ENCODE measurements at regions not wholly inside any gene's neighbourhood (a gene's known extent, or its start where the extent isn't known, plus 50 kb on each side); places are given as distances from the start of the nearest gene placed in this dataset.
A peak's percentile ranks its signal among the peaks of the same experiment; 100 is the strongest.

GRCh38 chr20:63087236-63087871 is 80.6 kb upstream of the BHLHE23 start:
- no peaks in the 10 kb centered on the region for H3K36me3 ChIP-seq
- no peaks in the 10 kb centered on the region for H3K27me3 ChIP-seq (ENCODE audit: insufficient read depth, low read depth, severe bottlenecking)
- H3K9me3 ChIP-seq (ENCODE audit: severe bottlenecking) = no peaks in the 10 kb centered on the region
- no peak overlapping the region for H3K4me3 ChIP-seq (ENCODE audit: low read depth, low read length)
- peak; percentile 3 for DNase-seq
- H3K27ac ChIP-seq = no peak overlapping the region
- no peak for TF ChIP-seq CTCF (IDR thresholded peaks at IDR 0.05; ENCODE audit: low read depth, low read length)

- H3K27me3 ChIP-seq (ENCODE audit: insufficient read depth, low read depth, severe bottlenecking) = no peaks in the 10 kb centered on the region
- TF ChIP-seq CTCF (IDR thresholded peaks at IDR 0.05; ENCODE audit: low read depth, low read length) = no peak
- peak; percentile 3 for DNase-seq
Observed at GRCh38 chr20:63086421-63087235, 79.9 kb upstream of the BHLHE23 start.

GRCh38 chr20:63085151-63085861 is 78.5 kb upstream of the BHLHE23 start:
- Histone ChIP-seq H3K4me3 (ENCODE audit: low read depth, low read length) (no peak overlapping the region), H3K27ac (peak overlapping the region; percentile 10), H3K27me3 (ENCODE audit: insufficient read depth, low read depth, severe bottlenecking) (no peaks in the 10 kb centered on the region), H3K9me3 (ENCODE audit: severe bottlenecking) (no peaks in the 10 kb centered on the region), H3K36me3 (no peaks in the 10 kb centered on the region)
- peak; percentile 89 for DNase-seq
- TF ChIP-seq CTCF (IDR thresholded peaks at IDR 0.05; ENCODE audit: low read depth, low read length) = no peak

More at GRCh38 chr20:63086421-63087235, 79.9 kb upstream of the BHLHE23 start:
- Histone ChIP-seq H3K36me3 (no peaks in the 10 kb centered on the region), H3K4me3 (ENCODE audit: low read depth, low read length) (no peak overlapping the region), H3K27ac (peak overlapping the region; percentile 13; the same call in 1 of the 2 replicates), H3K9me3 (ENCODE audit: severe bottlenecking) (no peaks in the 10 kb centered on the region)

- Histone ChIP-seq H3K27me3 (ENCODE audit: insufficient read depth, low read depth, severe bottlenecking) (no peaks in the 10 kb centered on the region), H3K4me3 (ENCODE audit: low read depth, low read length) (no peak overlapping the region), H3K27ac (no peak overlapping the region), H3K36me3 (no peaks in the 10 kb centered on the region), H3K9me3 (ENCODE audit: severe bottlenecking) (peaks cover 4% of the 10 kb centered on the region)
- DNase-seq = no peak
- no peak for TF ChIP-seq CTCF (IDR thresholded peaks at IDR 0.05; ENCODE audit: low read depth, low read length)
Observed at GRCh38 chr20:63084563-63084927, 77.8 kb upstream of the BHLHE23 start.

GRCh38 chr20:63083831-63084562 is 77.2 kb upstream of the BHLHE23 start:
- Histone ChIP-seq H3K27me3 (ENCODE audit: insufficient read depth, low read depth, severe bottlenecking) (no peaks in the 10 kb centered on the region), H3K4me3 (ENCODE audit: low read depth, low read length) (no peak overlapping the region), H3K27ac (no peak overlapping the region), H3K36me3 (no peaks in the 10 kb centered on the region), H3K9me3 (ENCODE audit: severe bottlenecking) (peaks cover 4% of the 10 kb centered on the region)
- no peak for DNase-seq
- no peak for TF ChIP-seq CTCF (IDR thresholded peaks at IDR 0.05; ENCODE audit: low read depth, low read length)
